ENCODE measurements at regions not wholly inside any gene's neighbourhood (a gene's known extent, or its start where the extent isn't known, plus 50 kb on each side); places are given as distances from the start of the nearest gene placed in this dataset.

- 0 out of 2 replicates have a peak, but pooled peaks have one; percentile 6 for TF ChIP-seq CTCF (IDR thresholded peaks at IDR 0.05)
- TF ChIP-seq ZFX (IDR thresholded peaks at IDR 0.05; ENCODE audit: borderline replicate concordance), result no peak
Observed at GRCh38 chr22:22976033-22976922, 88.7 kb downstream of the IGLL5 start.

All from 22Rv1 (cell line).